ENCODE measurements at regions not wholly inside any gene's neighbourhood (a gene's known extent, or its start where the extent isn't known, plus 50 kb on each side); places are given as distances from the start of the nearest gene placed in this dataset.
A peak's percentile ranks its signal among the peaks of the same experiment; 100 is the strongest.
"Not testable (repeated sequence)": the region's sequence is repeated elsewhere in the genome, so short reads cannot be mapped to it uniquely, and the experiment has no call there.

DNA sequence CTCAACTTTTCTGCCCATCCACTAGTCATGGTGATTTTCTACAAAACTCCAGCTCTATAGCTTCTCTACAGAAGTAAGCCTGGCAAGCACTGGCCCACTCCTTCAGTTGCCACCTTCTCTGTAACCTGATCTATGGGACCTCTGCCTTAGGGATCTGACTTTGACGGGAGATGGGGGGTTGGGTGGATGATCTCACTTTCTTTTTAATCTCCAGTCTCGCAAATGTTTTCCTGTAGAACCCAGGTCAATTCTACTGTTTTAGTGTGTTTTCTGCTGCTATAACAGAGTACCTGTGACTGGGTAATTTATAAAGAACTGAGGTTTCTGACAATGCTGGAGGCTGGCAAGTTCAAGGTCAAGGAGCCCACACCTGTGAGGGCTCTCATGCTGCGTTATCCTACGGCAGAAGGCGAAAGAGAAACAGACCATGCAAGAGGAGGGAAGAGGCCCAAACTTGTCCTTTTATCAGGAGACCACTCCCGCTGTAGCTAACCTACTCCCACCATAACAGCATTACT, 189.9 kb upstream of the THRB start:
- DNase-seq (ENCODE audit: low read depth), result no peak

DNA sequence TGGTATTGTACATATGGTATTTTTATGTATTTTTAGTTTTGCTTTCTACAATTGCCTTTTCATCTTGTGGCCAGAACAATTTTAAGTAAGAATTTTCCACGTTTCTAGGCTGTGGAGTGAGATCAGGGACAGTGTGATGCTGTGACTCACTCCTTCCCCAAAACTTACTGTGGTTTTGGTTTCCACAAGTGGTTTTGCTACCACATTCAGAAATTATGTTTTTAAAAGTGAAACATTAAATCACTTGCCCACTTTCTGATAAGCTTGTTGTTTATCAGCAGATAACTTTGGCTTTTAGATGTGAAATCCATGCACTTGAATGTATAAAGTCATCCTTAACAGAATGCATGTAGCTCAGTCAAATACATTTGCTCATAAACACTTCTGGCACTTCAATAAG, 192.2 kb upstream of the THRB start:
- peak; percentile 63 for DNase-seq (ENCODE audit: low read depth)

DNA sequence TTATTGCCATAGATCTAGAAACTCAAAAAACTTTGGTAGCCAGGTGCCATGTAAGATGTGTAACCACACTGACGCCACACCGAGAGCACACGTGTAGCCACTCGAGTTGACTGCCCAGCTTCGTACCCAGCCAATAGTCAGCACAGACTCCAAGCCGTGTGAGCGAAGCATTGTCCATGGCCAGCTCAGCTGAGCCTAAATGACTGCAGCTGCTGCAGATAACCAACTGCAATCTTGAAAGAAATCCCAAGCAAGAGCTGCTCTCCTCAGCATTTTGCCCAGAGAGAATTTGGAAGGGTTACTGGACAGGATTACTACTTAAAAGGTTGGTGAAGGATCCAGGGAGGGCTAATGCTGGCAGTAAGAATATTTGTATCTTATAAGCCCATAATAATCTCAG, 193.0 kb upstream of the THRB start:
- DNase-seq (ENCODE audit: low read depth), result no peak

DNA sequence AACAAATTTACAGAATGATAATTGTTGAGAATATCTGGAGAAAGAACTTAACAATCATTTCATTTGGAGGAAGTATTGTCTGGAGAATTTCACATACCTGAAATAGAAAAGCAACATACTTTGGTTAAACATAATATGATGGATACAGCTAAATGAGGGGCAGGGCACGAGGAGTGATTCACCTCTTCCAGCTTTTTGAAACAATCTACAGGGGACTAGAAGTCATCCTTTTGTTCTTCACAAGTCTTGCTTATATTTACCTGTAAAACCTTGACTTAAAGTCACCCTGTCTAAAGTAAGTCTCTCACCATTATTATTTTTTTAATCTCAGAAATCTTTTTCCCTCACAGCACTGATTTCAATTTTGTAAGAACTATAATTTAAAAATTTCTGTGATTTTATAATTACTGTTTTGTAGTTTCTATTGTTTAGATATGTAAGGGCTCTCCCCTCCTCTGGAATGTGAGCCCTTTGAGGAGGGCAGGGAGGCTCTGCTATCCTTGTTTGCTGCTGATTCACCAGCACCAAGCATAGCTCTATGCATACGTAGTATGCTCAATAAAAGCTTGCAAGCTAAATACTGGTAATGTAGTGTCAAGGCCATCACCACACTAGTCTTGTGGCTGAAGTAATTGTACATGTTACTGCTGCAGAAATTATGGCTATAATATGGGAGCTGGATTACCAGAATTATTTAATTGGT, 193.9 kb upstream of the THRB start:
- peak; percentile 57 for DNase-seq (ENCODE audit: low read depth)

DNA sequence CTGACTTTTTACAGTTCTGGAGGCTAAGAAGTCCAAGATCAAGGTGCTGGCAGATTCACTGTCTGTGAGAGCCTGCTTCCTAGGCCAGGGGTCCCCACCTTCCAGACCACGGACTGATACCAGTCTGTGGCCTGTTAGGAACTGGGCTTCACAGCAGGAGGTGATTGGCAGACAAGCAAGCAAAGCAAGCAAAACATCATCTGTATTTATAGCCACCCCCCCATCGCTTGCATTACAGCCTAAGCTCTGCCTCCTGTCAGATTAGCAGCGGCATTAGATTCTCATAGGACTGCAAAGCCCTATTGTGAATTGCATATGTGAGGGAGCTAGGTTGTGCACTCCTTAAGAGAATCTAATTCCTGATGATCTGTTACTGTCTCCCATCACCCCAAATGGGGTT, 194.7 kb upstream of the THRB start:
- no peak for DNase-seq (ENCODE audit: low read depth)

DNA sequence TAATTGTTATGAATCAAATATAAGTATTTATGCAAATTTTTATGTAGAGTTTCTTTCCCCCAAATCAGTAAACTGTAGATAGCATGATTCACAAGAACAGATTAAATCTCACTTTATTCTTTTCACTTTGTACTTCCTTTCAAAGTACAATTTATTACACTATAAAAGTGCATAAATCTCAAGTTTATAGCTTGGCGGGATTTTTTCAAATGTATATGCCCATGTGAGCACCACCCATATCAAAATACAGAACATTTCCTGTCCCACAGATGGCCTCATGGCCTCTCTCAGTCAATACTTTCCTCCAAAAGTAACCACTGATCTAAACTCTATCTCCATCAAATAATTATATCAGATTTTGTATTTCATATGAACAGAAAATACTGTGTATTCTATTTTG, 196.1 kb upstream of the THRB start:
- DNase-seq (ENCODE audit: low read depth), result no peak

DNA sequence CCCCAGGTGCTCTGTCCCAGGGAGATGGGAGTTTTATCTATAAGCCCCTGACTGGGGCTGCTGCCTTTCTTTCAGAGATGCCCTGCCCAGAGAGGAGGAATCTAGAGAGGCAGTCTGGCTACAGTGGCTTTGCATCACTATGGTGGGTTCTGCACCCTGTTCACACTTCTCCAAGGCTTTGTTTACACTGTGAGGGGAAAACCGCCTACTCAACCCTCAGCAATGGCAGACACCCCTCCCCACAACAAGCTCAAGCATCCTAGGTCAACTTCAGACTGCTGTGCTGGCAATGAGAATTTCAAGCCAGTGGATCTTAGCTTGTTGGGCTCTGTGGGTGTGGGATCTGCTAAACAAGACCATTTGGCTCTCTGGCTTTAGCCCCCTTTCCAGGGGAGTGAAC, 204.4 kb upstream of the THRB start:
- DNase-seq (ENCODE audit: low read depth), result not testable (repeated sequence)

DNA sequence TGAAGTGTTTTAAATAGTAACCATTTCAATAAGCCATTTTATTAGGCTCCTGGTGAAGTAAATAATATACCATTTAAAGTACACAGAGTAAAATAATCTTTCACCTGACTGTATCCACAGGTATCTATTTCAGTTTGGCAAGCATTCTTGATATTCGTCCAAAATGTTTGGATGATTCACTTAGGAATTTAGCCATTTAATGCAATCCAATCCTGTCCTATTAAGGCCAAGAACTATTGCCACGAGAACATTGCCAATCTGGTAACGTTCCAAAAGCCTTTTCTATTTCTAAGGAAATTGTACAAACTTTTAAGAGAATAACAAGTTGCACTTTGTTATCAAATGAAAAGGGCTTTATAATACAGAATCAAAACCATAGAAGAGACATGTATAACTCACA, 209.8 kb upstream of the THRB start:
- peak; percentile 54 for DNase-seq (ENCODE audit: low read depth)

DNA sequence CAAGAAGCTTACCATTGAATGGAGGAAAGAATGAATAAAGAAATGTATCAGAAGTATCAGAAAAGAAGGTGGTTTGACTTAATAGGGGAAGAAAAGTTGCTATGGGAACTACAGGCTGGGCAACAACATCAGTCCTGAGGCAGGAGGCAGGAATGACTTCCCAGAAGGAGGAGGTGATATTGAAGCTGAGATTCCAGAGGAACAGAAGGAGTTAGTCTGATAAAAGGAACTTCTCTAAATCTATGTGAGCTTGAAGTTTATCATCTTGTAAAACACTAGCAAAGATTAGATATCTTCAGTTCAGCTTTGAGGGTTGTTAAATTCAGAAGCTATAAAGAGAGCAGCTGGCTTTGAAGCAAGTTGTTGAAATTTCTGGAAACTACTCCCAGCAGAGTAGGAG, 213.3 kb upstream of the THRB start:
- no peak for DNase-seq (ENCODE audit: low read depth)

DNA sequence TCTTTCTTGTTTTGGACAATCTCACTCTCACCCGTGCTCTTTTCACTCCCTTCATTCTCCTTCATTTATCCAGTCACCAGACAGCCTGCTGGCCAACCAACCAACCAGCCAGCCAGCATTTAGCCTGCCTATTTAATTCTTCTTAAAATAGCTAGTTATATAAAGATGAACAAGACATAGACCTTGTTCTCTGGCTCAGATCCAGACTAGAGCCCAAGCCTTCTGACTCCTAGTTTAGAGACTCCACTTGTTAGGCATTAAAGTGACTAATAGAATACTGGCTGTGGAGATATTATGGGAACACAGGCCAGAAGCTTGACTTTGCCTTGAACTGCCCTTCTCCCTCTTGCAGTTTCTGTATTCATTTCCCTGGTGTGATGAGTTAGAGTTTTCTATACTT, 215.3 kb upstream of the THRB start:
- DNase-seq (ENCODE audit: low read depth), result no peak

DNA sequence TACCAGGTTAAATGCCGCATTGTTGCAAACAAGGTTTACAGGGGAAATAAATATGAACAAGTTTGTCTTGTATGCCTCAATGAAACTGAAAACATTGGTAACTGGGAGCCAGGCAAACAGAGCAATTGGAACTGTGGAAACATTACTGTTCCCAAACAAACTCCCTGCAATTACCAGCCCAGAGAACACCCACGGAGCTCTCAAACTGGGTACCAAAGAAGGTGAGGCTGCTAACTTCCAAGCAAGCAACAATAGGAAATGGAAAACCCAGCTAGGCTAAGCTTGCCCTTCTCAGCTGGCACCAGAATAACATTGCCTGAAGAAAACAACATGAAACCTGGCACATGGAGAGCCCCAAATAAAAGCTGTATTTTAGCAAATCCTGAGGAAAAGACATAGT, 218.9 kb upstream of the THRB start:
- DNase-seq (ENCODE audit: low read depth), result no peak

DNA sequence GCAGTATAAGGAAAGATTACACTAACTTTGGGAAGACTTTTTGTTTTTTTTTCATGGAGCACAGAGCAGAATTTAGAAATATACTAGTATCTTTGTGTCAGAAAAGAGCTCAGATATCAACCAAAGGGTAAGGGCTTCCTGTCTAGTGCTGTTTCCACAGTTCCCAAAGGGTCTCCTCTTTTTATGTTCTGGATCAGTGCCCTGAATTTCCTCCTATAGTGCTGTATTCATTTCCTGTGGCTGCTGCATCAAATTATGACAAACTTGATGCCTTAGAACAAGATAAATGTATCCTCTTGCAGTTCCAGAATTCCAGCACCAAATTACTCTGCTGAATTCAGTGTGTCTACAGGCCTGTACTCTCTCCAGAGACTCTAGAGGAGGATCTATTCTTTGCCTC, 219.8 kb upstream of the THRB start:
- no peak for DNase-seq (ENCODE audit: low read depth)

DNA sequence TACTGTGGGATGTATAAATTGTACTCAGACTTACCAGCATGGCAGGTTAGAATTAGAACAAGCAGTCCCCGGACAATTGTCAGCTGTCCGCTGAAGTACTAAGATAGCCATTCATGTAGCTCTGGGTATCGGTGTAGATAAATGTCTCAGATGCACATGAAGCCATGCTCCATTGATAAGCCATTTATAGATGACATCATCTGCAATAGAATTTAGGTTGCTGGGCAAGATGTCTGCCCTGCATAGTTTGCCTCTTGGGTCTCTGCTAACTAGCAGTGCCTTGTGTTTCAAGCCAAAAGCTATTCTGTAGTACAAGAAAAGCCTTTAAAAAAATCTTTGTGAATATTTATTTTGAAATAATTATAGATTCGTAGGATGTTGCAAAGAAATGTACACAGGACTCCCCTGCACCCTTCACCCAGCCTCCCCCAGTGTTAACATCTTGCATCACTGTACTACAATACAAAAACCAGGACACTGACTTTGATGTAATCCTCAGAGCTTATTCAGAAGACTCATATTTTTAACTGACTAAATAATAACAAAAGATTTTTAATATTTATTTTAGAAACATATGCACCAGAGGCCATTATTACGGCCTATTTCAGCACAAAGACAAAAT, 220.6 kb upstream of the THRB start:
- DNase-seq (ENCODE audit: low read depth), result no peak

DNA sequence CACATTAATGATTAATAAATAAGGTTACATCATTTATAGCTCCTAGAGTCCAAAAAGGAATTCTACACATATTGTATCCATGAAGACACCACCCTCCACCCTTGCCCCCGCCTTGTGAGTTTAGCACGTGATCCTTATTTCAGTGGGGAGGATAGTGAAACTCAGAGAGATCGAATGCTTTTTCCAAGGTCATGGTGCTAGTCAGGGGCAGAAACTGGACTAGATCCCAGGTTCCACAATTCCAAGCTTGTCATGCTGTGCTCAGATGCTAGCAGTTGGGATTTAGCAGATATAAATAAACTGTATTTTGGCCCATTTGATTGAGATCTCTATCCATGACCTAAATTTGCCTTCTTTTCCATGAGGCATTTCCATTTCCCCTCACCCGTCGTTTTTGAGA, 227.4 kb upstream of the THRB start:
- no peak for DNase-seq (ENCODE audit: low read depth)

DNA sequence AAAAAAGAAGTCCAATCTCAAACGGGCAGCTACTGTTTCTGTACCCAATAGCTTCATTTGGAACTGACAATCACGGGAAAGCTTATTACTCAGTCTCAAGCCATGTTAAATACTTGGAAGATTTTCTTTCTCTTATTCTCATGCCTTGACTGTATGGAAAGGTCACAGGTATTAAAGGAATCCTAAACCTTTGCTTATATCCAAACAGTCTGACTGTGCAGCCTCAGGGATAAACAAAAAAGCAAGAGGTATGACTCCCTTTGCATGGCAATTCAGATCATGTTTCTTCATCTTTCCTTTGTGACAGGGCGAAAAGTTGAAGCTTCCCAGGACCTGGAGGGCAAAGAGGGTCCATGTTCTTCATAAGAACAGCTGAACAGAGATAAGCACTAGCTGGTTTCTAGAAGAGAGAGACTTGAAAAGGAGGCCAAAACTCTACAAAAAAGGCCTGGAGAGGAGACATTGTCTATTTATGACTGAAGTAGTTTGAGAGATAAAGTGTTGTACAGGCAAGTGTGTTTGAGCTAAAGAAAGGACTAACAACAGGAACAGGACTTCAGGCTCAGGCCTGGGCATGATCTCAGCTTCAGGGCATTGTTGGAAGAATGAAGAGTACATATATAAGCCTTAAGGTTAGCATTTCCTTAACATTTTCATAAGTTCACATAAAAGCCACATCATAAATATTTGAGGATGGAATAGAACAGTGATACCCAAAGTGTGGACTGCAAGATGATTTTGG, 231.0 kb upstream of the THRB start:
- no peak for DNase-seq (ENCODE audit: low read depth)

DNA sequence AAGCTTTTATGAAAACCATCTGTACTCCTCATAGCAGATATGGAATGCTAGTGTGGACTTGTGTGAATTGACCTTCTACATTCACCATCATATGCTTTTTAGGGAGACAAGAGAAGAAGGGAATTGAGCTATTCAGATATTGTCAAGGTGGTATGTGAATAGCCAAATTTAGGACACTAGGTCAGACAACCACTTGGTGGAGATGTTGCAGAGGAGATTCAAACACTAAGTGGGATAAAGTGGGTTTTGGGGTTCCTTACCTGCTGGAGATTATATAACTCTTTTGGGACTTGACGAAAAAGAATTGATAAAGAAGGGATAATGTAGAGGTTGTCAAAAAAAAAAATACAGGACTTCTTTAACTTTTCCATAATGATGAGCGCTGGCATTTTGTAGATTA, 231.8 kb upstream of the THRB start:
- no peak for DNase-seq (ENCODE audit: low read depth)

DNA sequence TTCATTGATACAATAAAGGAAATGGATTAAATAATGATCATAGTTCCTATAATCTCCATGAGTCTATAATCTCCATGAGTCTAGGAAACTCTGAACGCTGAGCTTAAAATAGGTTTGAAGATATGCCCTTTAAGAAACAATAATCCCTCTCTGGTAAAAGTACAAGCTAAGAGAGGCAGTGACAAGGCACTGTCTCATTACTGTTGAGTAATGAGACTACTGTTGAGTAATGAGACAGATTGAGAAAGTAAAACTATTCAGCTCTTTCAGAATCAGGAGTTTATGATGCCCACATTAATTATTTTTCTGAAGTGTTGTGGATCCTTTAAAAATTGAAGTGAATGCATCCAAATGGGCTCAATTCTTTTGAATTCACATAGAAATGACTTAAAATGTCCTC, 235.5 kb upstream of the THRB start:
- no peak for DNase-seq (ENCODE audit: low read depth)

DNA sequence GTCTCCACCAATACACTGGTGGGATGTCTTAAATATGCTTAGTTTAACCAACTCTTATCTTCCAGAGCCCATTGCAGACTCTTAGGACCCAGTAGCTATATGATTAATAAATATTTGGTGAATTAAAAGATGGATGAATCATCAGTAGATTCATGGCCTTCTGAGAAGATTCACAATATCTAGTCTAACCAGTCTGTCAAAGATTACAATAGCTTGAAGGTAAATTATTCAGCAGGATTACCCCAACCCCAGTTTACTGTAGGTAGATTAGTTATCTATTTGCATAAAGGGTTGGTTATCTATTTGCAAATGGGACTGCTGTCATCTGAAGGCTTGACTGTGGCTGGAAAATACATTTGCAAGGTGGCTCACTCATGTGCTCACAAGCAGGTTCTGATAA, 239.4 kb upstream of the THRB start:
- no peak for DNase-seq (ENCODE audit: low read depth)

DNA sequence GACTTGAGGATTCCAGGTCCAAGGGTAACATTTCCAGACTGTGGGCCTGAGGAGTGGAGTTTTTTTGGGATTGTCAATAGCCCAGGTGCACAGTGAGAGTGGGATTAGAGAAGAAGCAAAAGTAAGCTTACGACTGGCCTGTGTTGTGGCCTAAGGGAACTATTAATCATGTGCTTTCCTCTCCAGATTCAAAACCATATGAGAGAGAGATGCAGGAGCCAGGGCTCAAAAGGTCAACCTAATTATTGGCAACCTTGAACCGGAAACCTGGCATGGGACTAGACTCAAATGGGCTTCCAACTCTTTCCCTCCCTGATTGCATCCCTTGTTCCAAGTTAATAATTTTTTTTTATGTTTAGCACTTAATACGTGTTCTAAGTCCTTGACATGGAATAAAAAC, 242.1 kb upstream of the THRB start:
- DNase-seq (ENCODE audit: low read depth), result no peak

DNA sequence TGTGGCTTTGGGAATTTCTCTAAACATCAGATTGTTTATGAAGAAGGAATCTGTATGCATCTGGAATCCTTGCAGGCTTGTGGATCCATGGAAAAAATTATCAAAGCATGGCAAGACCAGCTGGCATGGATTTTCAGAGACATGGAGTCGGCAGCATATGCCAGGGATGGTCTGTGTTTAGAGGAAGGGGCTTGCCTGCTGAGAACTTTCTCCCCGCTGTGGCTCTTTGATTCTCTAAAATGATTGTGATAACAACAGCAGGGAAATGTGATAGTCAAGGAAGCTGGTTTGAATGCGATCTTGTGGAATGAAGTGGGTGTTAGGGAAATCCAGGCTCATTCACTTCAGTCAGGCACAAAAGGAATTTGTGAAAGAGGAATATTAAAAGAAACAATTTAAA, 245.7 kb upstream of the THRB start:
- no peak for DNase-seq (ENCODE audit: low read depth)

DNA sequence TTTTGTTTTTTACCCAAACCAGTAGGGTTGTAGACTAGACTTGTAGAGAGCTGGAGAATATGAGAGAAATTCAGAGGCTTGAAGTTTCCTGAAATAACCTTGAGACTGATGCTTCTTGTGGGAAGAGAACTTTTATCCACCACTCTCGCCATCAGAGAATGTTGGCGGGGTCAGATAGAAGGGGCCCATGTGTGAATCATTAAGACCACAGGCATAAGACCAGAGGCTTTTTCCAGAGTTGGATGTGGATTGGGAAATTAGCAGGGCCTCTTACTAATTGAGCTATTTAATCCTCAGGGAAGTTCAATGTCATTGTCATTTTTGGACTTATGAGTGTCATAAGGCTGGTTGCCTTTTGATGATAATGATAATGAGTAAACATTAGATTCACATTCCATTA, 246.9 kb upstream of the THRB start:
- no peak for DNase-seq (ENCODE audit: low read depth)

DNA sequence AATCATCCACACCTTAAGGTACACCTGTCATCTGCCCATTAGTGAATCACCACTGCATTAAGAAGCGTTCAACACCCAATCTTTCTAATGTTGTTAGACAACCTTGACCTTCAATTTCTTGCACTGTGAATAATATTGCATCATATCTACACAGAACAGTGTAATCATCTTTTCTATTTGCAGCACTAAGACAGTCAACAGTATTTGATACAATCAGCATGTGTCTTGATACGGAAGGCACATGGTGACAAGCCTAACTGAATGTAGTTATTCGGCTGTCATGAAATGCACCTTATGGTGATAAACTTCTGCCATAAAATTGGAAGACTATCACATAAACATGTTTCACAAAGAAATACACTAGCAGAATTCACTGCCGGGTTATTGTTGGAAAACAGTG, 253.9 kb upstream of the THRB start:
- DNase-seq (ENCODE audit: low read depth), result no peak

DNA sequence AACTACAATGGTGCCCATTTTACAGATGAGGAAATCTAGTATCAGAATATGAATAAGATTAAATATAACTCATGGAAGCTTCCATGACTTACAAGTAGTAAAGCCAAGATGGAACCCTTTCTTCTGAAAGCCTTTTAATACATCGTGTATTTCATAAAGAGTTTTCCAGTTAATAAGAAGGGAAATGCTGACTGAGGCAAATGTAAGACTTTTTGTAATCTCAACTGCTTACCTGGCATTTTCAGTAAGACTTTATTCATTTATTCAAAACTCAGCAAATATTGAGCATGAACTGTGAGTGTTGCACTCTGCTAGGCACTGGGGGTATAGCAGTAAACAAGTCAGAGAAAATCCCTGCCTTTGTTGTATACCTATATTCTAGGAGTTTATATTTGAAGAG, 256.4 kb upstream of the THRB start:
- no peak for DNase-seq (ENCODE audit: low read depth)
